ENCODE measurements at regions not wholly inside any gene's neighbourhood (a gene's known extent, or its start where the extent isn't known, plus 50 kb on each side); places are given as distances from the start of the nearest gene placed in this dataset.
A peak's percentile ranks its signal among the peaks of the same experiment; 100 is the strongest.

- DNase-seq (ENCODE audit: low read depth in 2 of 2) = no peak
These were observed 311.3 kb downstream of the BMP2 start for GRCh38 chr20:7078804-7079203.

- no peak for DNase-seq (ENCODE audit: low read depth in 2 of 2)
These were observed 313.0 kb downstream of the BMP2 start for GRCh38 chr20:7080472-7080871.

GRCh38 chr20:7085467-7085866, 318.0 kb downstream of the BMP2 start:
- DNase-seq (ENCODE audit: low read depth in 2 of 2) = no peak

- DNase-seq (ENCODE audit: low read depth in 2 of 2) = no peak
These were observed 320.3 kb downstream of the BMP2 start for GRCh38 chr20:7087803-7088202.

GRCh38 chr20:7090001-7090400, 322.5 kb downstream of the BMP2 start:
- DNase-seq (ENCODE audit: low read depth in 2 of 2) = no peak

- no peak for DNase-seq (ENCODE audit: low read depth in 2 of 2)
These were observed 323.3 kb downstream of the BMP2 start for GRCh38 chr20:7090811-7091210.

- DNase-seq (ENCODE audit: low read depth in 2 of 2) = no peak
These were observed 324.2 kb downstream of the BMP2 start for GRCh38 chr20:7091655-7092054.

- DNase-seq (ENCODE audit: low read depth in 2 of 2) = peak; percentile 8 to 35
These were observed 327.0 kb downstream of the BMP2 start for GRCh38 chr20:7094438-7094997.

GRCh38 chr20:7106910-7107309, 339.4 kb downstream of the BMP2 start:
- no peak for DNase-seq (ENCODE audit: low read depth in 2 of 2)

GRCh38 chr20:7108929-7109328, 341.4 kb downstream of the BMP2 start:
- no peak for DNase-seq (ENCODE audit: low read depth in 2 of 2)

GRCh38 chr20:7113577-7114466, 346.3 kb downstream of the BMP2 start:
- DNase-seq (ENCODE audit: low read depth in 2 of 2) = peak; percentile 18 to 43

GRCh38 chr20:7123457-7123856, 356.0 kb downstream of the BMP2 start:
- DNase-seq (ENCODE audit: low read depth in 2 of 2) = no peak

- DNase-seq (ENCODE audit: low read depth in 2 of 2) = no peak
These were observed 356.6 kb downstream of the BMP2 start for GRCh38 chr20:7124120-7124519.

- no peak for DNase-seq (ENCODE audit: low read depth in 2 of 2)
These were observed 369.4 kb downstream of the BMP2 start for GRCh38 chr20:7136886-7137285.

- DNase-seq (ENCODE audit: low read depth in 2 of 2) = no peak
These were observed 370.1 kb downstream of the BMP2 start for GRCh38 chr20:7137395-7138151.

GRCh38 chr20:7144464-7144863, 377.0 kb downstream of the BMP2 start:
- no peak for DNase-seq (ENCODE audit: low read depth in 2 of 2)

GRCh38 chr20:7146552-7147219, 379.2 kb downstream of the BMP2 start:
- no peak for DNase-seq (ENCODE audit: low read depth in 2 of 2)

GRCh38 chr20:7147220-7147601, 379.7 kb downstream of the BMP2 start:
- DNase-seq (ENCODE audit: low read depth in 2 of 2) = no peak

- DNase-seq (ENCODE audit: low read depth in 2 of 2) = peak in 1 of 2 donors; percentile 3
These were observed 384.4 kb downstream of the BMP2 start for GRCh38 chr20:7151676-7152470.

GRCh38 chr20:7155282-7155681, 387.8 kb downstream of the BMP2 start:
- DNase-seq (ENCODE audit: low read depth in 2 of 2) = no peak

GRCh38 chr20:7155794-7156193, 388.3 kb downstream of the BMP2 start:
- no peak for DNase-seq (ENCODE audit: low read depth in 2 of 2)

Measured in lung microvascular endothelial cell (primary cell).